ENCODE measurements at regions not wholly inside any gene's neighbourhood (a gene's known extent, or its start where the extent isn't known, plus 50 kb on each side); places are given as distances from the start of the nearest gene placed in this dataset.
"Not testable (repeated sequence)": the region's sequence is repeated elsewhere in the genome, so short reads cannot be mapped to it uniquely, and the experiment has no call there.

DNA sequence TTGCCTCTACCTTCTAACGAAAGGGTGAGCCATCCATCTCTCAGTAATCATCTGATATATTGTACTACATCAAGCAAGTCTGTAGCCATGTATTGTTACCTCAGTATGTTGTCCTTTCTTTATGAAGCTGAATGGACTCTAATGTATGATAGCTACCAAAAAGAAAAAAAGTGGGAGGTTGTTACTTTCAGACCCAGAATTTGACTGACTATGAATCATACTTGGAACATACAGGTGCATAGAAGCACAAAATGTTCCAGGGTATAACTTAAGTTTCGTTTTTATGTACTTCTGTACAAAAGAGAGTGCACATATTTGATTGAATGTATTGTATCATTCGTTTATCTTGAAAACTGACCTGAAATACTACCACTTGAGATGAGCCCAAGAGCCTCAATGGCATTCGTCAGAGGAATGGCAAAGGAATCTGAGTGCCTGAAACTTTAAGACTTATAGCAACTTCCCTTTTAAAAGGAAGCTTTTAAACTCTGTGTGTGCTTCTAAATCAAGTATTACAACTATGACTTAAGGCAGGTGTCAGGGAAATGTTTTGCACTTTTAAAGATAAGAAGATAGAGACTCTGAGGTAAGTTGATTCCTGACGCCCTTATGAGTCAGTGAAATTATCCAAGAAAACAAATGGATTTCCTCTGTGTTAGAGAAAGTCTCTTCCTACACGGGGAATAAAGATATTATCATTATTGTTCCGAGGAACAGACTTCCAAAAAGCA lies 951.5 kb downstream of the GALC start:
- FAIRE-seq, result no peak
- H3K36me3 ChIP-seq (ENCODE audit: insufficient read depth, low read length), result no peaks in the 10 kb centered on the region
- no peaks in the 10 kb centered on the region for H3K79me2 ChIP-seq (ENCODE audit: insufficient read depth, low read length)

DNA sequence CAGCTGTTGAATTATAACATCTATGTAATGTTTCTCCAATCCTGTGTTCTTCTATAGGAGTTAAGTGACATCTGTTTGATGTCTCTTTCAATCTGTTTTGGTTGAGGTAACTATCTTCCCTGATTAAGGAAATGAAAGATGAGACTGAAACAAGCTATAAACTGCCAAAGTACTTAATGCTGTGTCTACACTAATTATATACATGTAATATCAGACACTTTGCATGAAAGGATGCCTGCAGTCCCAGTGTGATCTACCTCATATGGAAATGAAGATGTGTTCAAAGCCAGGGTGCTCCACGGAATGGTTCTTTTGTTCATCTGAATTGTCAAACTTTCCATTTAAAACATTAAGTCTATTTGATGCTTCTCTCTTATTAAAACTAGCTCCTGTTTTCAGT lies 958.3 kb downstream of the GALC start:
- Mint-ChIP-seq H3K27ac (ENCODE audit: unreplicated experiment) (no peak overlapping the region), H3K36me3 (ENCODE audit: low read depth, unreplicated experiment) (no peaks in the 10 kb centered on the region), H3K9me3 (ENCODE audit: unreplicated experiment) (no peaks in the 10 kb centered on the region), H3K4me3 (ENCODE audit: unreplicated experiment) (no peak overlapping the region), H3K4me1 (ENCODE audit: low read depth, unreplicated experiment) (no peaks in the 10 kb centered on the region), H3K27me3 (ENCODE audit: low read depth, unreplicated experiment) (no peaks in the 10 kb centered on the region)
- H3K27me3 ChIP-seq (ENCODE audit: insufficient read depth, low read length), result no peaks in the 10 kb centered on the region
- H3K4me3 ChIP-seq (ENCODE audit: insufficient read depth, low read depth, low read length), result no peak overlapping the region
- H3K36me3 ChIP-seq (ENCODE audit: insufficient read depth, low read length), result no peaks in the 10 kb centered on the region
- FAIRE-seq, result no peak
- no peaks in the 10 kb centered on the region for H3K9me3 ChIP-seq (ENCODE audit: insufficient read depth, low read depth, low read length)
- no peak for DNase-seq (ENCODE audit: low read depth)
- no peaks in the 10 kb centered on the region for H3K79me2 ChIP-seq (ENCODE audit: insufficient read depth, low read length)
- no peak overlapping the region for H3K9ac ChIP-seq (ENCODE audit: low read length)
- no peaks in the 10 kb centered on the region for H3K4me1 ChIP-seq (ENCODE audit: insufficient read depth, low read length)
- H2AFZ ChIP-seq (ENCODE audit: low read depth, low read length), result no peak overlapping the region
- no peak overlapping the region for H3K4me2 ChIP-seq (ENCODE audit: low read length)
- H3K27ac ChIP-seq (ENCODE audit: low read depth, low read length), result no peak overlapping the region
- H4K20me1 ChIP-seq (ENCODE audit: insufficient read depth, low read length), result no peaks in the 10 kb centered on the region
- TF ChIP-seq EZH2 (IDR thresholded peaks at IDR 0.05; ENCODE audit: insufficient read depth, low read length), result no peak
- TF ChIP-seq, protein P1, sequence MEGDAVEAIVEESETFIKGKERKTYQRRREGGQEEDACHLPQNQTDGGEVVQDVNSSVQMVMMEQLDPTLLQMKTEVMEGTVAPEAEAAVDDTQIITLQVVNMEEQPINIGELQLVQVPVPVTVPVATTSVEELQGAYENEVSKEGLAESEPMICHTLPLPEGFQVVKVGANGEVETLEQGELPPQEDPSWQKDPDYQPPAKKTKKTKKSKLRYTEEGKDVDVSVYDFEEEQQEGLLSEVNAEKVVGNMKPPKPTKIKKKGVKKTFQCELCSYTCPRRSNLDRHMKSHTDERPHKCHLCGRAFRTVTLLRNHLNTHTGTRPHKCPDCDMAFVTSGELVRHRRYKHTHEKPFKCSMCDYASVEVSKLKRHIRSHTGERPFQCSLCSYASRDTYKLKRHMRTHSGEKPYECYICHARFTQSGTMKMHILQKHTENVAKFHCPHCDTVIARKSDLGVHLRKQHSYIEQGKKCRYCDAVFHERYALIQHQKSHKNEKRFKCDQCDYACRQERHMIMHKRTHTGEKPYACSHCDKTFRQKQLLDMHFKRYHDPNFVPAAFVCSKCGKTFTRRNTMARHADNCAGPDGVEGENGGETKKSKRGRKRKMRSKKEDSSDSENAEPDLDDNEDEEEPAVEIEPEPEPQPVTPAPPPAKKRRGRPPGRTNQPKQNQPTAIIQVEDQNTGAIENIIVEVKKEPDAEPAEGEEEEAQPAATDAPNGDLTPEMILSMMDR (IDR thresholded peaks at IDR 0.05; ENCODE audit: insufficient read depth, low read depth, low read length), result no peak

More for the DNA sequence above, 951.5 kb downstream of the GALC start:
- Histone ChIP-seq H3K4me3 (ENCODE audit: insufficient read depth, low read depth, low read length) (no peak overlapping the region), H3K9ac (ENCODE audit: low read length) (no peak overlapping the region), H3K4me2 (ENCODE audit: low read length) (no peak overlapping the region), H4K20me1 (ENCODE audit: insufficient read depth, low read length) (no peaks in the 10 kb centered on the region), H3K4me1 (ENCODE audit: insufficient read depth, low read length) (no peaks in the 10 kb centered on the region), H3K27ac (ENCODE audit: low read depth, low read length) (no peak overlapping the region), H3K27me3 (ENCODE audit: insufficient read depth, low read length) (no peaks in the 10 kb centered on the region), H3K9me3 (ENCODE audit: insufficient read depth, low read depth, low read length) (no peaks in the 10 kb centered on the region), H2AFZ (ENCODE audit: low read depth, low read length) (no peak overlapping the region)
- Mint-ChIP-seq H3K9me3 (ENCODE audit: unreplicated experiment) (no peaks in the 10 kb centered on the region), H3K36me3 (ENCODE audit: low read depth, unreplicated experiment) (no peaks in the 10 kb centered on the region), H3K4me1 (ENCODE audit: low read depth, unreplicated experiment) (no peaks in the 10 kb centered on the region), H3K4me3 (ENCODE audit: unreplicated experiment) (no peak overlapping the region), H3K27me3 (ENCODE audit: low read depth, unreplicated experiment) (no peaks in the 10 kb centered on the region), H3K27ac (ENCODE audit: unreplicated experiment) (no peak overlapping the region)
- TF ChIP-seq, protein P1 (IDR thresholded peaks at IDR 0.05; ENCODE audit: insufficient read depth, low read depth, low read length), result no peak
- TF ChIP-seq EZH2 (IDR thresholded peaks at IDR 0.05; ENCODE audit: insufficient read depth, low read length), result no peak
- DNase-seq (ENCODE audit: low read depth), result no peak

DNA sequence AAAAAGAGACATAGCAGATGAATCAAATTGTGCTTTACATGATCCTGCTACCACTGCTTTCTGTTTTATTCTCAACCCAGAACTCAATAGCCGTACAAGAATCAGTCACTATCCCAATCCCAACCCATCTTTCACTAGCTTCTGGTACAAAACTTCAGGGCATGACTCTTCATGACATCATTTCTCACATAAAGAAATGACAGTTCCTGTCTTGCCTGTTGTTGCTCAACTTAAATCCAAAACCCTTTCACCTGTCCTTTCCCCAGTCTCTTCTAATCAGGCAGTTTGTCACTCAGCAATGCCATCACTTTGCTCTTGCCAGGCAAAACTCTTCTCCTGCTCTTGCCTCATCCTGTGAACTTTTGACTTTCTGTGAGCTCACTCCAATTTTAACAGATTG lies 962.8 kb downstream of the GALC start:
- H3K36me3 ChIP-seq (ENCODE audit: insufficient read depth, low read length), result no peaks in the 10 kb centered on the region
- H3K4me2 ChIP-seq (ENCODE audit: low read length), result no peak overlapping the region
- no peaks in the 10 kb centered on the region for H3K9me3 ChIP-seq (ENCODE audit: insufficient read depth, low read depth, low read length)
- H3K27me3 ChIP-seq (ENCODE audit: insufficient read depth, low read length), result no peaks in the 10 kb centered on the region
- no peaks in the 10 kb centered on the region for H4K20me1 ChIP-seq (ENCODE audit: insufficient read depth, low read length)
- FAIRE-seq (no peak), DNase-seq (ENCODE audit: low read depth) (no peak)
- H2AFZ ChIP-seq (ENCODE audit: low read depth, low read length), result no peak overlapping the region
- Mint-ChIP-seq H3K4me3 (ENCODE audit: unreplicated experiment) (no peak overlapping the region), H3K36me3 (ENCODE audit: low read depth, unreplicated experiment) (no peaks in the 10 kb centered on the region), H3K4me1 (ENCODE audit: low read depth, unreplicated experiment) (no peaks in the 10 kb centered on the region), H3K27ac (ENCODE audit: unreplicated experiment) (no peak overlapping the region), H3K27me3 (ENCODE audit: low read depth, unreplicated experiment) (no peaks in the 10 kb centered on the region), H3K9me3 (ENCODE audit: unreplicated experiment) (no peaks in the 10 kb centered on the region)
- TF ChIP-seq EZH2 (IDR thresholded peaks at IDR 0.05; ENCODE audit: insufficient read depth, low read length), result no peak
- TF ChIP-seq, protein P1 (IDR thresholded peaks at IDR 0.05; ENCODE audit: insufficient read depth, low read depth, low read length), result no peak
- H3K9ac ChIP-seq (ENCODE audit: low read length), result no peak overlapping the region
- H3K27ac ChIP-seq (ENCODE audit: low read depth, low read length), result no peak overlapping the region
- H3K4me3 ChIP-seq (ENCODE audit: insufficient read depth, low read depth, low read length), result no peak overlapping the region
- H3K4me1 ChIP-seq (ENCODE audit: insufficient read depth, low read length), result no peaks in the 10 kb centered on the region
- no peaks in the 10 kb centered on the region for H3K79me2 ChIP-seq (ENCODE audit: insufficient read depth, low read length)

DNA sequence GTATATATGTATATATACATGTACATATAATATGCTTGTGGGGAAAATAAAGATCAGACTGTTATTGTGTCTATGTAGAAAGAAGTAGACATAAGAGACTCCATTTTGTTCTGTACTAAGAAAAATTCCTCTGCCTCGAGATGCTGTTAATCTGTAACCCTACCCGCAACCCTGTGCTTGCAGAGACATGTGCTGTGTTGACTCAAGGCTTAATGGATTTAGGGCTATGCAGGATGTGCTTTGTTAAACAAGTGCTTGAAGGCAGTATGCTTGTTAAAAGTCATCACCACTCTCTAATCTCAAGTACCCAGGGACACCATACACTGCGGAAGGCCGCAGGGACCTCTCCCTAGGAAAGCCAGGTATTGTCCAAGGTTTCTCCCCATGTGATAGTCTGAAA lies 972.9 kb downstream of the GALC start:
- not testable (repeated sequence) for H3K4me3 Mint-ChIP-seq (ENCODE audit: unreplicated experiment); H3K27ac ChIP-seq (ENCODE audit: low read depth, low read length); H3K9me3 Mint-ChIP-seq (ENCODE audit: unreplicated experiment); H3K9ac ChIP-seq (ENCODE audit: low read length); H3K79me2 ChIP-seq (ENCODE audit: insufficient read depth, low read length); H3K4me2 ChIP-seq (ENCODE audit: low read length); H2AFZ ChIP-seq (ENCODE audit: low read depth, low read length); DNase-seq (ENCODE audit: low read depth); H3K27me3 ChIP-seq (ENCODE audit: insufficient read depth, low read length); FAIRE-seq; H4K20me1 ChIP-seq (ENCODE audit: insufficient read depth, low read length); H3K36me3 Mint-ChIP-seq (ENCODE audit: low read depth, unreplicated experiment); H3K36me3 ChIP-seq (ENCODE audit: insufficient read depth, low read length); H3K4me1 ChIP-seq (ENCODE audit: insufficient read depth, low read length); H3K27me3 Mint-ChIP-seq (ENCODE audit: low read depth, unreplicated experiment); H3K4me1 Mint-ChIP-seq (ENCODE audit: low read depth, unreplicated experiment); H3K9me3 ChIP-seq (ENCODE audit: insufficient read depth, low read depth, low read length); H3K27ac Mint-ChIP-seq (ENCODE audit: unreplicated experiment); H3K4me3 ChIP-seq (ENCODE audit: insufficient read depth, low read depth, low read length)
